Breast epithelium (tissue), 4 donors: ENCODE measurements at regions not wholly inside any gene's neighbourhood (a gene's known extent, or its start where the extent isn't known, plus 50 kb on each side); places are given as distances from the start of the nearest gene placed in this dataset.

ENCODE experiments used
- DNase-seq, 2 donors: peaks; one replicate each; pipeline ENCODE4 v3.0.0-alpha.2; 2019; ENCODE audit warnings: low spot score in 2 of 2
- H3K27ac ChIP-seq, 2 donors: fragments of 200-600 bp; sonication (generic) in 1 of 2; one replicate each; pipeline ENCODE4 v1.5.1; 2016 to 2019; ENCODE audit warnings: mild to moderate bottlenecking in 1 of 2
- H3K27me3 ChIP-seq, 2 donors: fragments of 200-600 bp; sonication (generic) in 1 of 2; one replicate each; pipeline versions ENCODE4 v1.5.1 to v1.6.0; 2017 to 2019; ENCODE audit warnings: control low read depth in 1 of 2, mild to moderate bottlenecking in 1 of 2
- H3K36me3 ChIP-seq: fragments of 200-600 bp; one replicate; pipeline ENCODE4 v1.5.1; 2019
- H3K4me1 ChIP-seq, 2 donors: fragments of 200-600 bp; sonication (generic); one replicate each; pipeline ENCODE4 v1.5.1; 2016 to 2019; ENCODE audit warnings: control low read depth in 1 of 2
- H3K4me3 ChIP-seq, 3 donors: fragments of 200-600 bp; sonication (generic); 1 replicate in 2 of 3; 2 replicates in 1 of 3; pipeline ENCODE4 v1.5.1; 2016 to 2019; ENCODE audit warnings: mild to moderate bottlenecking in 3 of 3, moderate library complexity in 2 of 3
- H3K9me3 ChIP-seq, 2 donors: fragments of 200-600 bp; sonication (generic) in 1 of 2; one replicate each; pipeline ENCODE4 v1.5.1; 2016 to 2019; ENCODE audit warnings: control low read depth in 1 of 2
- CTCF ChIP-seq, 3 donors: fragments of 450-650 bp; IDR thresholded peaks; one replicate each; pipeline ENCODE4 v1.5.1; 2016 to 2017; ENCODE audit warnings: antibody characterized with exemption in 3 of 3, mild to moderate bottlenecking in 3 of 3, moderate library complexity in 3 of 3
- POLR2A ChIP-seq: fragments of 450-650 bp; IDR thresholded peaks from one replicate; pipeline ENCODE4 v1.6.1; 2016; ENCODE audit warnings: antibody characterized with exemption, mild to moderate bottlenecking, moderate library complexity
- POLR2AphosphoS5 ChIP-seq, 3 donors: sonication (generic); formaldehyde crosslinking; IDR thresholded peaks; one replicate each; pipeline ENCODE4 v1.6.1; 2017; ENCODE audit warnings: antibody characterized with exemption in 3 of 3
- intact Hi-C: fragments of 100-400 bp; cut with DNase I; formaldehyde crosslinking; loops from one replicate; pipeline ENCODE4 v1.15.1; 2023; ENCODE audit warnings: low total_unique reads

DNA sequence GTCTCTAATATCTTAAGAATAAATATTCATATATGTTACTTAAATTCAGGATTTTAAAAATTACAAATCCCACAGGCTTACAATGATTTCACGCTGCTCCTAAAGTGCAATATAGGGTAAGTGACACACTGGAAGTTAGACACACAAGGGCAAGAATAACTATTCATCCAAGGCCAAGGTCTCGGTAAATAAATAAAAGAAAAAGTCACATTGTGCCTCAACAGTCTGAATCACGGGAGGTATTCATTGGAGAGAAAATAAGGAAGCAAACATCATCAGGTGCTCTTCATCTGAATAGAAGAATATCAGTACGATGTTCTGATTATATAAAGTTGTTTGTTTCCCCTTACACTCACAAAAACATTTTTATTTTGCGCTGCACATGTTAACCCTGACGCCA lies 820.2 kb downstream of the TRIB2 start:
- no peak for DNase-seq
- intact Hi-C loops = no loop called here
- Histone ChIP-seq H3K36me3 (peaks cover 3% of the 10 kb centered on the region), H3K4me3 (no peak overlapping the region), H3K4me1 (no peaks in the 10 kb centered on the region), H3K9me3 (no peaks in the 10 kb centered on the region), H3K27me3 (no peaks in the 10 kb centered on the region), H3K27ac (no peak overlapping the region)
- TF ChIP-seq POLR2A = no peak
- TF ChIP-seq POLR2AphosphoS5 (IDR thresholded peaks at IDR 0.05) = no peak
- no peak for TF ChIP-seq CTCF (IDR thresholded peaks at IDR 0.05)

DNA sequence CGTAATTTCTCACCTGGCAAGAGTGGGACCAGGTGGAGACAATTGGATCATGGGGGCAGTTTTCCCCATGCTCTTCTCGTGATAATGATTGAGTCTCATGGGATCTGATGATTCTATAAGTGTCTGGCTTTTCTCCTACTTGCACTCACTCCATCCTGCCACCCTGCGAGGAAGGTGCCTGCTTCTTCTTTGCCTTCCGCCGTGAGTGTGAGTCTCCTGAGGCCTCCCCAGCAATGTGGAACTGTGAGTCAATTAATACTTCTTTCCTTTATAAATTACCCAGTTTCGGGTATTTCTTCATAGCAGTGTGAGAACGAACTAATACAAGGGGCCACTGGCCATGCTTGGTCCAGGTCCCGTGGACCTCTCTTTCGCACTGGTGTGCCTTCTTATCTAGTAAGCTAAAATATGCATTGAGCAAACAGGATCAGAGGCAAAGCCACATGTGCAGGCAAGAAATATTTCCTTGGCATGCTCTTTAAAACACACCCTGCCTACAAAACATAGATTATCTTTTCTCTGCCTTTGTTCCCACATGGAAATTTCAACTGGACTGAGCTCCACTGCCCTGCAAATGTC lies 821.1 kb downstream of the TRIB2 start:
- TF ChIP-seq POLR2A (no peak), POLR2AphosphoS5 (IDR thresholded peaks at IDR 0.05) (no peak), CTCF (IDR thresholded peaks at IDR 0.05) (no peak)
- Histone ChIP-seq H3K4me1 (no peaks in the 10 kb centered on the region), H3K27me3 (no peaks in the 10 kb centered on the region), H3K27ac (no peak overlapping the region), H3K9me3 (no peaks in the 10 kb centered on the region), H3K36me3 (peaks cover 3% of the 10 kb centered on the region), H3K4me3 (no peak overlapping the region)
- DNase-seq = no peak
- intact Hi-C loops = no loop called here

GRCh38 chr2:13539296-13539695 lies 822.6 kb downstream of the TRIB2 start:
- Histone ChIP-seq H3K9me3 (no peaks in the 10 kb centered on the region), H3K4me3 (no peak overlapping the region), H3K36me3 (peaks cover 3% of the 10 kb centered on the region), H3K27me3 (no peaks in the 10 kb centered on the region), H3K4me1 (no peaks in the 10 kb centered on the region), H3K27ac (no peak overlapping the region)
- intact Hi-C loops = no loop called here
- no peak for DNase-seq
- TF ChIP-seq POLR2A (no peak), CTCF (IDR thresholded peaks at IDR 0.05) (no peak), POLR2AphosphoS5 (IDR thresholded peaks at IDR 0.05) (no peak)

DNA sequence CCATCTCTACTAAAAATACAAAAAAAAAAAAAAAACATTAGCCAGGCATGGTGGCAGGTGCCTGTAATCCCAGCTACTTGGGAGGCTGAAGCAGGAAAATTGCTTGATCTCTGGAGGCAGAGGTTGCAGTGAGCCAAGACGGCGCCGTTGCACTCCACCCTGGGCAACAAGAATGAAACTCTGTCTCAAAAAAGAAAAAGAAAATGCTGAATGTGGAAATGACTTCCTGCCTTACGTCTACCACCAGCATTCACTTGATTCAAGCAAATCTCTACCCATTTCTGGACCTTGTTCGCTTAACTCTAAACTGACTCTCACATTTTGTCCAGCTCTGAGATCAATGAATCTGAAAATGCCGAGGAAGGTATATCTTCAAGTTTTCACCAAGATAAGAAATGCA lies 825.3 kb downstream of the TRIB2 start:
- Histone ChIP-seq H3K4me3 (no peak overlapping the region), H3K27me3 (no peaks in the 10 kb centered on the region), H3K36me3 (peaks cover 3% of the 10 kb centered on the region), H3K9me3 (no peaks in the 10 kb centered on the region), H3K4me1 (no peaks in the 10 kb centered on the region), H3K27ac (no peak overlapping the region)
- no peak for DNase-seq
- intact Hi-C loops = no loop called here
- TF ChIP-seq POLR2AphosphoS5 (IDR thresholded peaks at IDR 0.05) (no peak), CTCF (IDR thresholded peaks at IDR 0.05) (no peak), POLR2A (no peak)

GRCh38 chr2:13542642-13543041 lies 825.9 kb downstream of the TRIB2 start:
- no peak overlapping the region for H3K4me3 ChIP-seq
- no peaks in the 10 kb centered on the region for H3K9me3 ChIP-seq
- H3K36me3 ChIP-seq = peaks cover 3% of the 10 kb centered on the region
- no peak overlapping the region for H3K27ac ChIP-seq
- H3K4me1 ChIP-seq = no peaks in the 10 kb centered on the region
- no peak for DNase-seq
- intact Hi-C loops = no loop called here
- no peaks in the 10 kb centered on the region for H3K27me3 ChIP-seq
- no peak for TF ChIP-seq POLR2A
- TF ChIP-seq CTCF (IDR thresholded peaks at IDR 0.05) = no peak
- no peak for TF ChIP-seq POLR2AphosphoS5 (IDR thresholded peaks at IDR 0.05)
